Loucy (cell line): ENCODE measurements at regions not wholly inside any gene's neighbourhood (a gene's known extent, or its start where the extent isn't known, plus 50 kb on each side); places are given as distances from the start of the nearest gene placed in this dataset.

ENCODE experiments used
- H2AFZ ChIP-seq: fragments of 200-600 bp; sonication (generic); 2 replicates; pipeline ENCODE4 v1.6.0; 2016; ENCODE audit warnings: antibody characterized with exemption, mild to moderate bottlenecking, low read length, moderate library complexity
- H3F3A ChIP-seq: fragments of 200-600 bp; 2 replicates; pipeline ENCODE4 v1.6.0; 2016; ENCODE audit warnings: antibody characterized with exemption, low read depth, mild to moderate bottlenecking
- H3K27me3 ChIP-seq: fragments of 200-600 bp; sonication (generic); 2 replicates; pipeline ENCODE4 v1.6.1; 2014; ENCODE audit warnings: low read length, mild to moderate bottlenecking; ENCODE audit not compliant: insufficient read depth, poor library complexity, severe bottlenecking
- H3K36me3 ChIP-seq: fragments of 200-600 bp; sonication (generic); 2 replicates; pipeline ENCODE4 v1.6.1; 2016; ENCODE audit warnings: low read length; ENCODE audit not compliant: insufficient read depth
- H3K4me1 ChIP-seq: fragments of 200-600 bp; sonication (generic); 2 replicates; pipeline ENCODE4 v1.5.1; 2014; ENCODE audit warnings: low read length, mild to moderate bottlenecking; ENCODE audit not compliant: insufficient read depth, poor library complexity, severe bottlenecking
- H3K4me2 ChIP-seq: fragments of 200-600 bp; sonication (generic); 2 replicates; pipeline ENCODE4 v1.6.0; 2014; ENCODE audit warnings: antibody characterized with exemption, low read length, low read depth, mild to moderate bottlenecking; ENCODE audit not compliant: poor library complexity, severe bottlenecking
- H3K4me3 ChIP-seq: fragments of 200-600 bp; sonication (generic); 2 replicates; pipeline ENCODE4 v1.5.1; 2014; ENCODE audit warnings: low read length, mild to moderate bottlenecking, mixed read lengths; ENCODE audit not compliant: poor library complexity, severe bottlenecking
- H3K79me2 ChIP-seq: fragments of 200-600 bp; sonication (generic); 2 replicates; pipeline ENCODE4 v1.6.1; 2014; ENCODE audit warnings: low read length; ENCODE audit not compliant: insufficient read depth
- H3K9ac ChIP-seq: fragments of 200-600 bp; sonication (generic); 2 replicates; pipeline ENCODE4 v1.6.0; 2014; ENCODE audit warnings: mild to moderate bottlenecking, low read depth, low read length, moderate library complexity; ENCODE audit not compliant: poor library complexity, severe bottlenecking
- H3K9me2 ChIP-seq: fragments of 200-600 bp; sonication (generic); replicated peaks from 2 replicates; pipeline ENCODE4 v1.6.1; 2016; ENCODE audit warnings: low read depth, low read length, mixed read lengths
- H3K9me3 ChIP-seq: fragments of 200-600 bp; sonication (generic); 2 replicates; pipeline ENCODE4 v1.6.1; 2014; ENCODE audit warnings: mild to moderate bottlenecking, antibody characterized with exemption, low read length, low read depth; ENCODE audit not compliant: insufficient read depth
- H4K20me1 ChIP-seq: fragments of 200-600 bp; sonication (generic); 2 replicates; pipeline ENCODE4 v1.6.0; 2014; ENCODE audit warnings: antibody characterized with exemption, low read length, mild to moderate bottlenecking; ENCODE audit not compliant: insufficient read depth, poor library complexity, severe bottlenecking
- EZH2phosphoT487 ChIP-seq: fragments of 200-600 bp; IDR thresholded peaks from 2 replicates; pipeline ENCODE4 v1.6.1; 2018; ENCODE audit warnings: antibody characterized with exemption, mild to moderate bottlenecking, moderate library complexity, borderline replicate concordance
- TF ChIP-seq, protein P1 (sequence below): fragments of 200-600 bp; sonication (generic); conservative IDR thresholded peaks from 2 replicates; pipeline ENCODE4 v1.5.1; 2014; ENCODE audit warnings: mild to moderate bottlenecking, antibody characterized with exemption, low read length

DNA sequence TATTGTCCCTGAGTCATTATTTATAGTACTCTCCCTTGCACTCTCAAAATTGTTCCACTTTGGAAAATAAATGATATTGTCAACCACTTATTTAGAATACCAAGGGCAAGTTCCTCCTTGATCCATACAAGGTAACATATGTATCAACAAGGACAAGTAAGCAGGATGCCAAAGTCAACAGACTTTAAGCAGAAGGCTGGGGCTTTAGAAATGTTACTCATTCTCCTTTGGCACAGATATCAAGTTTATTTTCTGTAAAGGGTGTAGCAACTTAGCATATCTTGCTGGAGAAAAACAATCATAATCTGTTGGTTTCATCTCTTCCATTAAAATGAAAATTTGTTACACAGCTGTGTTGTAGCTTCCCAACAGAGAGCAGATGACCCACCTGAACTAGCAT, 248.7 kb upstream of the SLC30A5 start:
- Histone ChIP-seq H3K9me3 (no peaks in the 10 kb centered on the region), H3K4me3 (no peak overlapping the region), H3K79me2 (no peaks in the 10 kb centered on the region), H2AFZ (no peak overlapping the region), H3K9ac (no peak overlapping the region), H3K27me3 (no peaks in the 10 kb centered on the region), H4K20me1 (no peaks in the 10 kb centered on the region), H3K36me3 (no peaks in the 10 kb centered on the region), H3K4me2 (no peak overlapping the region), H3K4me1 (no peaks in the 10 kb centered on the region), H3F3A (no peaks in the 10 kb centered on the region), H3K9me2 (no peaks in the 10 kb centered on the region)
- no peak for TF ChIP-seq EZH2phosphoT487
- TF ChIP-seq, protein P1, sequence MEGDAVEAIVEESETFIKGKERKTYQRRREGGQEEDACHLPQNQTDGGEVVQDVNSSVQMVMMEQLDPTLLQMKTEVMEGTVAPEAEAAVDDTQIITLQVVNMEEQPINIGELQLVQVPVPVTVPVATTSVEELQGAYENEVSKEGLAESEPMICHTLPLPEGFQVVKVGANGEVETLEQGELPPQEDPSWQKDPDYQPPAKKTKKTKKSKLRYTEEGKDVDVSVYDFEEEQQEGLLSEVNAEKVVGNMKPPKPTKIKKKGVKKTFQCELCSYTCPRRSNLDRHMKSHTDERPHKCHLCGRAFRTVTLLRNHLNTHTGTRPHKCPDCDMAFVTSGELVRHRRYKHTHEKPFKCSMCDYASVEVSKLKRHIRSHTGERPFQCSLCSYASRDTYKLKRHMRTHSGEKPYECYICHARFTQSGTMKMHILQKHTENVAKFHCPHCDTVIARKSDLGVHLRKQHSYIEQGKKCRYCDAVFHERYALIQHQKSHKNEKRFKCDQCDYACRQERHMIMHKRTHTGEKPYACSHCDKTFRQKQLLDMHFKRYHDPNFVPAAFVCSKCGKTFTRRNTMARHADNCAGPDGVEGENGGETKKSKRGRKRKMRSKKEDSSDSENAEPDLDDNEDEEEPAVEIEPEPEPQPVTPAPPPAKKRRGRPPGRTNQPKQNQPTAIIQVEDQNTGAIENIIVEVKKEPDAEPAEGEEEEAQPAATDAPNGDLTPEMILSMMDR = no peak

DNA sequence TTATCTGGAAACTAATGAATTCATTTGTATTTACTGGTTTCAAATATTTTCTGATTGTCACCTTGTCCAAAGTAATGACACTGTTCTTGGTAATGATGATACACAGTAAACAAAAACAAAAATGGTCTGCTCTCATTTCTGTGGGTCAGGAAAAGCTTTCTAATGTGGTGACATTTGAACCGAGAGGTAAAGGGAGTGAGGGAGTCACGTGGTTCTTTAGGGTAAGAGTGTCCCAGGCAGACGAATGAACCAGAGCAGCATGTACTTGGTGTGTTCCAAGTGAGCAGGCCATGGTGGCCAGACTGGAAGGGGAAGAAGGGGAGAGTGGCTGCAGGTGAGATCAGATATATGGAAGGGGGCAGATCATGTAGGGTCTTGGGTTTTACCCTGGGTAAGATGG, 247.0 kb upstream of the SLC30A5 start:
- H3F3A ChIP-seq = no peaks in the 10 kb centered on the region
- no peak overlapping the region for H3K9ac ChIP-seq
- H3K4me3 ChIP-seq = no peak overlapping the region
- H2AFZ ChIP-seq = no peak overlapping the region
- H3K36me3 ChIP-seq = no peaks in the 10 kb centered on the region
- no peaks in the 10 kb centered on the region for H4K20me1 ChIP-seq
- H3K9me3 ChIP-seq = no peaks in the 10 kb centered on the region
- no peaks in the 10 kb centered on the region for H3K4me1 ChIP-seq
- no peaks in the 10 kb centered on the region for H3K79me2 ChIP-seq
- TF ChIP-seq EZH2phosphoT487 = no peak
- TF ChIP-seq, protein P1 = no peak
- no peaks in the 10 kb centered on the region for H3K27me3 ChIP-seq
- H3K9me2 ChIP-seq = no peaks in the 10 kb centered on the region
- no peak overlapping the region for H3K4me2 ChIP-seq

DNA sequence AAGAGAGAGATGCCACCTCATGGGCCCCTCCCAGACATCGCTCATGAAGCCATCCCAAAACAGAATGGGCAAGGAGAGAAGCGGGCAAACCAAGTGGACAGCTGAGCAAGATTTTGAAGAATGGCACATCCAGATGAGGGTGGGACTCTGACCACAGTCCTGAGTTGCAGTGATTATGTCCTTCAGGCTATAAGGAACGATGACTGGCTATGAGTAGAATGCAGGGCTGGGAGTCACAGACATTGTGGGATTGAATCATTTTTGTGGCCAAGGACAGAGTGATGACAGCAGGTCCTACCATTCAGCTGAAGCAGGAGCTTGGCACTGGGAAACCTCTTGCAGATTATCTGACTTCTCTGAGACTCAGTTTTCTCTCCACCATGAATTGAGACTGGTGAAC, 245.7 kb upstream of the SLC30A5 start:
- H3K27me3 ChIP-seq = no peaks in the 10 kb centered on the region
- no peaks in the 10 kb centered on the region for H4K20me1 ChIP-seq
- H3K4me1 ChIP-seq = no peaks in the 10 kb centered on the region
- H2AFZ ChIP-seq = no peak overlapping the region
- H3K4me3 ChIP-seq = no peak overlapping the region
- no peaks in the 10 kb centered on the region for H3K36me3 ChIP-seq
- H3F3A ChIP-seq = no peaks in the 10 kb centered on the region
- H3K4me2 ChIP-seq = no peak overlapping the region
- no peaks in the 10 kb centered on the region for H3K79me2 ChIP-seq
- TF ChIP-seq EZH2phosphoT487 = no peak
- TF ChIP-seq, protein P1 = no peak
- H3K9ac ChIP-seq = no peak overlapping the region
- H3K9me3 ChIP-seq = no peaks in the 10 kb centered on the region
- H3K9me2 ChIP-seq = no peaks in the 10 kb centered on the region
